SK-N-SH (cell line): ENCODE measurements at regions not wholly inside any gene's neighbourhood (a gene's known extent, or its start where the extent isn't known, plus 50 kb on each side); places are given as distances from the start of the nearest gene placed in this dataset.

Source experiments
- CTCF ChIA-PET: fragments of 300-600, 350-600 bp; formaldehyde crosslinking; extraction: SDS; loops from one replicate; lab custom pipeline; 2021; lab: Yijun Ruan, JAX
- POLR2A ChIA-PET: fragments of 350-600 bp; sonication (Branson Sonifier 250); formaldehyde crosslinking; extraction: SDS; loops from one replicate; lab custom pipeline; 2020; ENCODE audit warnings: antibody characterized with exemption, inconsistent platforms; lab: Yijun Ruan, JAX
- DNase-seq: peaks from one replicate; pipeline ENCODE4 v3.0.0; 2012
- H2AFZ ChIP-seq: fragments of 200-600 bp; sonication (generic); 2 replicates; pipeline ENCODE4 v1.8.1; 2016; ENCODE audit warnings: antibody characterized with exemption, mild to moderate bottlenecking, low read depth
- H3F3A ChIP-seq: fragments of 200-600 bp; sonication (generic); replicated peaks from 2 replicates; pipeline ENCODE3; 2016; ENCODE audit warnings: antibody characterized with exemption, mild to moderate bottlenecking; ENCODE audit not compliant: insufficient read depth
- H3K27ac ChIP-seq, 2 experiments: fragments of 200-500 bp in 1 of 2; fragments of 200-600 bp in 1 of 2; sonication (Bioruptor generic) in 1 of 2; sonication (generic), shearing (Covaris generic) in 1 of 2; 2 replicates each; pipeline versions ENCODE4 v1.5.1 to v1.6.1; 2014 to 2016; ENCODE audit warnings: low read depth in 2 of 2, inconsistent platforms in 1 of 2, low read length in 1 of 2, mild to moderate bottlenecking in 1 of 2, mixed read lengths in 1 of 2
- H3K27me3 ChIP-seq: fragments of 200-600 bp; sonication (generic), shearing (Covaris generic); 2 replicates; pipeline ENCODE4 v1.6.1; 2016; ENCODE audit warnings: mixed run types; ENCODE audit not compliant: insufficient read depth
- H3K36me3 ChIP-seq, 2 experiments: fragments of 200-500 bp in 1 of 2; fragments of 200-600 bp in 1 of 2; sonication (Bioruptor generic) in 1 of 2; sonication (generic) in 1 of 2; replicated peaks in 1 of 2; 2 replicates each; pipeline versions ENCODE3 to v1.5.1; 2014 to 2016; ENCODE audit warnings: low read length in 1 of 2, mild to moderate bottlenecking in 1 of 2; ENCODE audit not compliant: insufficient read depth in 2 of 2, control insufficient read depth in 1 of 2
- H3K4me1 ChIP-seq, 2 experiments: fragments of 200-500 bp in 1 of 2; fragments of 200-600 bp in 1 of 2; sonication (Bioruptor generic) in 1 of 2; sonication (generic), shearing (Covaris generic) in 1 of 2; 2 replicates each; pipeline versions ENCODE4 v1.5.1 to v1.6.1; 2014 to 2016; ENCODE audit warnings: low read depth in 1 of 2, low read length in 1 of 2, mixed run types in 1 of 2; ENCODE audit not compliant: insufficient read depth in 2 of 2, control insufficient read depth in 1 of 2
- H3K4me2 ChIP-seq: fragments of 200-600 bp; sonication (generic), shearing (Covaris generic); 2 replicates; pipeline ENCODE4 v1.6.1; 2017; ENCODE audit warnings: mixed run types
- H3K4me3 ChIP-seq, 2 experiments: fragments of 200-500 bp in 1 of 2; fragments of 200-600 bp in 1 of 2; sonication (Bioruptor generic) in 1 of 2; sonication (generic), shearing (Covaris generic) in 1 of 2; 2 replicates each; pipeline versions ENCODE4 v1.5.1 to v1.8.1; 2014 to 2016; ENCODE audit warnings: low read depth in 2 of 2, inconsistent platforms in 1 of 2, low read length in 1 of 2, mild to moderate bottlenecking in 1 of 2, mixed read lengths in 1 of 2, moderate library complexity in 1 of 2
- H3K79me2 ChIP-seq: fragments of 200-600 bp; sonication (generic); 2 replicates; pipeline ENCODE4 v1.8.1; 2017; ENCODE audit warnings: mild to moderate bottlenecking; ENCODE audit not compliant: insufficient read depth
- H3K9ac ChIP-seq: fragments of 200-600 bp; sonication (generic); 2 replicates; pipeline ENCODE4 v1.6.1; 2017; ENCODE audit warnings: mixed run types
- H3K9me2 ChIP-seq: fragments of 200-600 bp; sonication (generic); 2 replicates; pipeline ENCODE4 v1.6.1; 2017; ENCODE audit warnings: mixed run types
- H3K9me3 ChIP-seq: fragments of 200-600 bp; sonication (generic); 2 replicates; pipeline ENCODE4 v1.6.1; 2017; ENCODE audit warnings: mixed run types, mild to moderate bottlenecking, moderate library complexity
- H4K20me1 ChIP-seq: fragments of 200-600 bp; sonication (generic); 2 replicates; pipeline ENCODE4 v1.6.1; 2017; ENCODE audit warnings: mild to moderate bottlenecking, mixed run types; ENCODE audit not compliant: insufficient read depth
- CHD2 ChIP-seq: fragments of 150-350 bp; IDR thresholded peaks from 2 replicates; pipeline ENCODE4 v1.6.1; 2018; ENCODE audit warnings: low read length; ENCODE audit not compliant: partially characterized antibody
- ELF1 ChIP-seq: IDR thresholded peaks from 2 replicates; pipeline ENCODE4 v1.4.0; 2012
- FOSL2 ChIP-seq: IDR thresholded peaks from 2 replicates; pipeline ENCODE4 v1.4.0; 2012; ENCODE audit warnings: low read depth, mild to moderate bottlenecking, moderate library complexity, borderline replicate concordance
- MEF2A ChIP-seq: IDR thresholded peaks from 2 replicates; pipeline ENCODE4 v1.4.0; 2012; ENCODE audit warnings: low read depth, borderline replicate concordance
- NFIC ChIP-seq: IDR thresholded peaks from 2 replicates; pipeline ENCODE4 v1.4.0; 2012; ENCODE audit warnings: borderline replicate concordance
- NRF1 ChIP-seq: IDR thresholded peaks from 2 replicates; pipeline ENCODE4 v1.6.1; 2012; ENCODE audit warnings: low read depth, mild to moderate bottlenecking, low read length
- POLR2AphosphoS5 ChIP-seq: IDR thresholded peaks from 2 replicates; pipeline ENCODE4 v1.6.1; 2012; ENCODE audit warnings: low read depth, low read length
- RCOR1 ChIP-seq: fragments of 150-350 bp; IDR thresholded peaks from 2 replicates; pipeline ENCODE4 v1.6.1; 2017; ENCODE audit warnings: antibody characterized with exemption, low read length
- RFX5 ChIP-seq: IDR thresholded peaks from 2 replicates; pipeline ENCODE4 v1.6.1; 2012; ENCODE audit warnings: mild to moderate bottlenecking, improper control_type of control experiment, low read length
- SIN3A ChIP-seq: IDR thresholded peaks from 2 replicates; pipeline ENCODE4 v1.6.1; 2012; ENCODE audit warnings: low read depth, mild to moderate bottlenecking, low read length, moderate library complexity, borderline replicate concordance
- SMC3 ChIP-seq: IDR thresholded peaks from 2 replicates; pipeline ENCODE4 v1.6.1; 2012; ENCODE audit warnings: low read depth, low read length, improper control_type of control experiment
- TAF1 ChIP-seq: IDR thresholded peaks from 2 replicates; pipeline ENCODE4 v1.6.1; 2012; ENCODE audit warnings: low read depth, mild to moderate bottlenecking, low read length, moderate library complexity, borderline replicate concordance
- TCF12 ChIP-seq: IDR thresholded peaks from 2 replicates; pipeline ENCODE4 v1.4.0; 2012
- USF2 ChIP-seq: fragments of 150-350 bp; IDR thresholded peaks from 2 replicates; pipeline ENCODE4 v1.6.1; 2017; ENCODE audit warnings: antibody characterized with exemption, low read length, low read depth, borderline replicate concordance
- WGBS: methylation state at CpG from one replicate; pipeline ENCODE4 v1.1.6; 2017; ENCODE audit warnings: low lambda C conversion rate; 5-methylcytosine and 5-hydroxymethylcytosine counted together
- TF ChIP-seq, protein P1 (sequence below): IDR thresholded peaks from 2 replicates; pipeline ENCODE4 v1.6.1; 2012; ENCODE audit warnings: mild to moderate bottlenecking, low read depth, low read length, moderate library complexity
- TF ChIP-seq, protein P2 (sequence below): fragments of 150-350 bp; IDR thresholded peaks from 2 replicates; pipeline ENCODE4 v1.6.1; 2016; ENCODE audit warnings: mild to moderate bottlenecking, low read depth, low read length
- TF ChIP-seq, protein P3 (sequence below): IDR thresholded peaks from 2 replicates; pipeline ENCODE4 v1.4.0; 2012; ENCODE audit warnings: low read depth

DNA sequence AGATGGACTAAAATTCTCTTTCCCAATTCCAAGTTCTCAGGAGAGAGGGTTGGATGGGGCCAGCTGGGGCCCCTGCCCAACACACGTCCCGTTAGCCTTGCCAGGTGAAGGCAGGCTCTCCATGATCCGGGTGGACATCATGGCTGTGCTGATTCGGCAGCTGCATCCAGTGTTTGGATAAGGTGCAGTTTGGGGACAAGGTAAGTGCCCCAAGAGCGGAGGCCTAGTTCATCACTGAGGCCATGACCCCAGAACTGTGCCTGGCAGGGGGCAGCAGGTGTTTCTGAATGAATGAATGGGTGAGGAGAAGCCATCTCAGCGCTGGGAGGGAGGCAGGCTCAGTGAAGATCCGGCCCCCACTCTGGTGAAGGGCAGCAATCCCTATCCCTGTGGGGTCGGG, 520.4 kb downstream of the TBC1D22A start:
- POLR2A ChIA-PET: no interaction called here
- no peak overlapping the region for H3K27ac ChIP-seq
- CTCF ChIA-PET: no interaction called here
- peaks cover 18% of the 10 kb centered on the region for H3K27me3 ChIP-seq
- no peaks in the 10 kb centered on the region for H4K20me1 ChIP-seq
- H3K9ac ChIP-seq: no peak overlapping the region
- no peaks in the 10 kb centered on the region for H3F3A ChIP-seq
- H2AFZ ChIP-seq: no peak overlapping the region
- no peak for DNase-seq
- no peaks in the 10 kb centered on the region for H3K9me2 ChIP-seq
- H3K4me2 ChIP-seq: no peak overlapping the region
- H3K4me1 ChIP-seq: no peaks in the 10 kb centered on the region
- H3K36me3 ChIP-seq: no peaks in the 10 kb centered on the region
- no peak overlapping the region for H3K4me3 ChIP-seq
- H3K9me3 ChIP-seq: no peaks in the 10 kb centered on the region
- H3K79me2 ChIP-seq: no peaks in the 10 kb centered on the region
- 29% methylated on average over 7 of the region's 8 CpGs for WGBS
- no peak for TF ChIP-seq SIN3A
- TF ChIP-seq, protein P1, sequence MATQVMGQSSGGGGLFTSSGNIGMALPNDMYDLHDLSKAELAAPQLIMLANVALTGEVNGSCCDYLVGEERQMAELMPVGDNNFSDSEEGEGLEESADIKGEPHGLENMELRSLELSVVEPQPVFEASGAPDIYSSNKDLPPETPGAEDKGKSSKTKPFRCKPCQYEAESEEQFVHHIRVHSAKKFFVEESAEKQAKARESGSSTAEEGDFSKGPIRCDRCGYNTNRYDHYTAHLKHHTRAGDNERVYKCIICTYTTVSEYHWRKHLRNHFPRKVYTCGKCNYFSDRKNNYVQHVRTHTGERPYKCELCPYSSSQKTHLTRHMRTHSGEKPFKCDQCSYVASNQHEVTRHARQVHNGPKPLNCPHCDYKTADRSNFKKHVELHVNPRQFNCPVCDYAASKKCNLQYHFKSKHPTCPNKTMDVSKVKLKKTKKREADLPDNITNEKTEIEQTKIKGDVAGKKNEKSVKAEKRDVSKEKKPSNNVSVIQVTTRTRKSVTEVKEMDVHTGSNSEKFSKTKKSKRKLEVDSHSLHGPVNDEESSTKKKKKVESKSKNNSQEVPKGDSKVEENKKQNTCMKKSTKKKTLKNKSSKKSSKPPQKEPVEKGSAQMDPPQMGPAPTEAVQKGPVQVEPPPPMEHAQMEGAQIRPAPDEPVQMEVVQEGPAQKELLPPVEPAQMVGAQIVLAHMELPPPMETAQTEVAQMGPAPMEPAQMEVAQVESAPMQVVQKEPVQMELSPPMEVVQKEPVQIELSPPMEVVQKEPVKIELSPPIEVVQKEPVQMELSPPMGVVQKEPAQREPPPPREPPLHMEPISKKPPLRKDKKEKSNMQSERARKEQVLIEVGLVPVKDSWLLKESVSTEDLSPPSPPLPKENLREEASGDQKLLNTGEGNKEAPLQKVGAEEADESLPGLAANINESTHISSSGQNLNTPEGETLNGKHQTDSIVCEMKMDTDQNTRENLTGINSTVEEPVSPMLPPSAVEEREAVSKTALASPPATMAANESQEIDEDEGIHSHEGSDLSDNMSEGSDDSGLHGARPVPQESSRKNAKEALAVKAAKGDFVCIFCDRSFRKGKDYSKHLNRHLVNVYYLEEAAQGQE: no peak
- no peak for TF ChIP-seq NFIC
- TF ChIP-seq RCOR1: no peak
- TF ChIP-seq TAF1: no peak
- TF ChIP-seq CHD2: no peak
- TF ChIP-seq SMC3: no peak
- TF ChIP-seq, protein P2, sequence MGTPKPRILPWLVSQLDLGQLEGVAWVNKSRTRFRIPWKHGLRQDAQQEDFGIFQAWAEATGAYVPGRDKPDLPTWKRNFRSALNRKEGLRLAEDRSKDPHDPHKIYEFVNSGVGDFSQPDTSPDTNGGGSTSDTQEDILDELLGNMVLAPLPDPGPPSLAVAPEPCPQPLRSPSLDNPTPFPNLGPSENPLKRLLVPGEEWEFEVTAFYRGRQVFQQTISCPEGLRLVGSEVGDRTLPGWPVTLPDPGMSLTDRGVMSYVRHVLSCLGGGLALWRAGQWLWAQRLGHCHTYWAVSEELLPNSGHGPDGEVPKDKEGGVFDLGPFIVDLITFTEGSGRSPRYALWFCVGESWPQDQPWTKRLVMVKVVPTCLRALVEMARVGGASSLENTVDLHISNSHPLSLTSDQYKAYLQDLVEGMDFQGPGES: no peak
- TF ChIP-seq USF2: no peak
- no peak for TF ChIP-seq TCF12
- no peak for TF ChIP-seq NRF1
- TF ChIP-seq, protein P3, sequence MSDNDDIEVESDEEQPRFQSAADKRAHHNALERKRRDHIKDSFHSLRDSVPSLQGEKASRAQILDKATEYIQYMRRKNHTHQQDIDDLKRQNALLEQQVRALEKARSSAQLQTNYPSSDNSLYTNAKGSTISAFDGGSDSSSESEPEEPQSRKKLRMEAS: no peak
- no peak for TF ChIP-seq FOSL2
- TF ChIP-seq ELF1: no peak
- TF ChIP-seq RFX5: no peak
- TF ChIP-seq POLR2AphosphoS5: no peak
- TF ChIP-seq MEF2A: no peak
